LNCaP clone FGC (cell line): ENCODE measurements at regions not wholly inside any gene's neighbourhood (a gene's known extent, or its start where the extent isn't known, plus 50 kb on each side); places are given as distances from the start of the nearest gene placed in this dataset.

ENCODE experiments used
- DNase-seq: peaks from one replicate; pipeline ENCODE4 v3.0.0-alpha.2; 2011; ENCODE audit warnings: low read depth
- H3K4me3 ChIP-seq: 2 replicates; pipeline ENCODE4 v1.5.1; 2011; ENCODE audit warnings: mild to moderate bottlenecking, low read depth, low read length, control low read depth
- TF ChIP-seq, protein P1 (sequence below): IDR thresholded peaks from 2 replicates; pipeline ENCODE4 v1.5.1; 2012; ENCODE audit warnings: mild to moderate bottlenecking; ENCODE audit not compliant: control insufficient read depth, insufficient read depth; ENCODE audit errors: extremely low read depth

- TF ChIP-seq, protein P1, sequence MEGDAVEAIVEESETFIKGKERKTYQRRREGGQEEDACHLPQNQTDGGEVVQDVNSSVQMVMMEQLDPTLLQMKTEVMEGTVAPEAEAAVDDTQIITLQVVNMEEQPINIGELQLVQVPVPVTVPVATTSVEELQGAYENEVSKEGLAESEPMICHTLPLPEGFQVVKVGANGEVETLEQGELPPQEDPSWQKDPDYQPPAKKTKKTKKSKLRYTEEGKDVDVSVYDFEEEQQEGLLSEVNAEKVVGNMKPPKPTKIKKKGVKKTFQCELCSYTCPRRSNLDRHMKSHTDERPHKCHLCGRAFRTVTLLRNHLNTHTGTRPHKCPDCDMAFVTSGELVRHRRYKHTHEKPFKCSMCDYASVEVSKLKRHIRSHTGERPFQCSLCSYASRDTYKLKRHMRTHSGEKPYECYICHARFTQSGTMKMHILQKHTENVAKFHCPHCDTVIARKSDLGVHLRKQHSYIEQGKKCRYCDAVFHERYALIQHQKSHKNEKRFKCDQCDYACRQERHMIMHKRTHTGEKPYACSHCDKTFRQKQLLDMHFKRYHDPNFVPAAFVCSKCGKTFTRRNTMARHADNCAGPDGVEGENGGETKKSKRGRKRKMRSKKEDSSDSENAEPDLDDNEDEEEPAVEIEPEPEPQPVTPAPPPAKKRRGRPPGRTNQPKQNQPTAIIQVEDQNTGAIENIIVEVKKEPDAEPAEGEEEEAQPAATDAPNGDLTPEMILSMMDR: no peak
- DNase-seq: no peak
- no peak overlapping the region for H3K4me3 ChIP-seq
These were observed 324.8 kb upstream of the TBL1XR1 start for GRCh38 chr3:177522051-177522450.

DNA sequence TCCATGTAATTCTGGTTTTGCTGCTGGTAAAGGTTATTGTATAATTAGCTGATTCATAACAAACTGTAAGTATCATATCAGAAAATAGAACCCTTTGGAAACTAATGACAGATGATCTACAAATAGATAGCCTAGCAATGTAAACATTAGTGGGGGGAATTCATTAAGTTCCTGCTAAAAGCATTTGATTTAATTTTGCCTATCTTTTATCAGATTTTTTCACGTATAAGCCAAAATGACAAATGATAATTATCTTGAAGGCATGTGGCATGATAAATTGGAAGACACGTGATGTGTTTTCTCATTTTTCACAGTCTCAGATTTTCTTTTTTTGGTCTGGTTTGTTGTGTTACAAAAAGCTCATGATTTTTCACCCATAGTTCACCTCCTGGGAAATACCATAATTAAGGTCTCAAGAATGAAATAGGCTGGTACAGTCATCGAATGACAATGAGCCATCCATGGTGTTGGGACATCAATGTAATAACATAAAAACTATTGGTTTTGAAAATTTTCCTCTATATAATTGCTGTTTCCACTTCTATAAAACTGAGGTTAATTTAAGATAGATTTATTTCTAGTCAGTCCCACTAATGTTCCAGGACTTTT lies 325.9 kb upstream of the TBL1XR1 start:
- no peak for DNase-seq
- H3K4me3 ChIP-seq: no peak overlapping the region
- TF ChIP-seq, protein P1: no peak

GRCh38 chr3:177523872-177524438 lies 326.7 kb upstream of the TBL1XR1 start:
- TF ChIP-seq, protein P1: no peak
- no peak overlapping the region for H3K4me3 ChIP-seq
- no peak for DNase-seq

DNA sequence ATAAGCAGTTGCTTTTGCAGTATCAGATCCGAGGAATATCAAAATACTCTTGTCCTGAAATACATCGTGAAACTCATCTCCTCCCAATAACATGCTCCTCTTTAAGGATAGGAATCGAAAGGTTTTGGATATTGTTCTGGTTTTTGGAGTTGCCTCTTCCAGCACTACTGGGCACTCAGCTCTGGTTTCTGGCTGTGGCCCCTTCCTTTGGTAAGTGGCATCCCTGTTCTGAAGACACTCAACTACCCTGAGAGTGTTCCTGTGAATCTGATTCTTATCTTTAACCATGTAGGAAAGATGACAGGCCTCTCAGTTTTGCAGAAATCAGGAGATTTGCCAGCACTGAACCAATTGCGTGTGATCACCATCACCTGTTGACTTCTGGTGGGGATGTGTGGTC lies 327.5 kb upstream of the TBL1XR1 start:
- no peak overlapping the region for H3K4me3 ChIP-seq
- TF ChIP-seq, protein P1: no peak
- no peak for DNase-seq

DNA sequence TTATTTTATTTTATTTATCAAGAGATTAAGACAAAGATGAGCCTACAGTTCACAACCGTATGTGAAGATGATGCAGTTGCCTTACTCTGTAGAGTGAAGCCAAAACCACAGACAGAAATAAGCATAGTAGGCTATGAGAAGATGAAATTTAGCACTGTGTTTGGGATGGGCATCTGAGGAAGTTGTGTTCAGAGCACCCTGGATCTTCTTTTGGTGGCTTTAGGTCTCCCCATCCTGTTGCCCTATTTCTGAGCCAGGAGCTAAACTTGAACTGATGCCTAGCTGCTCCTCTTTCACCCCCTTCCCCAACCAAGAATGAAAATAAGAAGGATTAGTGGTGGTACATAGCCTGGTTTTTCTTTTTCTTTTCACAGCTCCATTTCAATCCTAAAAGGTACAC lies 328.1 kb upstream of the TBL1XR1 start:
- DNase-seq: no peak
- TF ChIP-seq, protein P1: no peak
- no peak overlapping the region for H3K4me3 ChIP-seq

DNA sequence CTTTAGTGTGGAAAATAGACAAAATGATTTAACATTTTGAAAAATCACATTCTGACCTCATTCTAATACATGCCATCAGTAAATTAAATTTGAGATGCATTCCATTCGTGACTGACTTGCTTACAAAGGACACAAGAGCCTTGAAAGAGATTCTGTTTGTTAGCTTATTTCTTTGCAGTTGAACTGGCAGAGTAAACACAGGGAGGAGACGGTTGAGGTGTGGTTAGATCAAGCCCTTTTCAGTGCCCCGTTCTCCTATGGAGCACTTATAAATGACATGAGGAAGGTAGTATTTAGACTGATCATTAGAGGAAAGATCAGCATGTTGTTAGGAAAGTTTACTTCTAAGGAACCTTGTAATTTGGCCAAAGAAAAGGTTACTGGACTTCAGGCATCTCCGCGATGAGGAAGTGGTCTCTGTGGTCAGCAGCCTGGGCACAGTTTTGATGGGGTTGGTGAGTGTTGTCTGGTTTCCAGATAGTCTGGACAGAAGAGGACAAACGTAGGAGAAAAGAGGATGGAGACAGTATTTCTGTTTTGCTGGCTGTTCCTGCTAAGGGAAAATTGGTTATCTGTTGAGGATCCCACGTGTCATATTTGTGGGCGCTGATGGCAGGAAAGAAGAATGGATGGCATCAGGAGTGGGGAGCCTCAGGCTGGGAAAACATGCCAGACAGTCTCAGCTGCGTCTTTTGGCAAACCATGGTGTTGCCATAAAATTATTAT lies 328.9 kb upstream of the TBL1XR1 start:
- TF ChIP-seq, protein P1: no peak
- DNase-seq: no peak
- no peak overlapping the region for H3K4me3 ChIP-seq
